GM12873 (cell line): ENCODE measurements at regions not wholly inside any gene's neighbourhood (a gene's known extent, or its start where the extent isn't known, plus 50 kb on each side); places are given as distances from the start of the nearest gene placed in this dataset.

Source experiments
- CTCF ChIP-seq: IDR thresholded peaks from 2 replicates; pipeline ENCODE4 v1.5.1; 2012; ENCODE audit warnings: low read depth, mild to moderate bottlenecking, moderate library complexity, low read length, control low read depth; ENCODE audit not compliant: insufficient read depth; ENCODE audit errors: missing control alignments

GRCh38 chr14:84084056-84084630, 1445.8 kb upstream of the FLRT2 start:
- TF ChIP-seq CTCF, result no peak

- TF ChIP-seq CTCF, result no peak
Observed at GRCh38 chr14:84085493-84085892, 1444.5 kb upstream of the FLRT2 start.

GRCh38 chr14:84086714-84087113, 1443.2 kb upstream of the FLRT2 start:
- no peak for TF ChIP-seq CTCF

GRCh38 chr14:84087986-84088531, 1441.9 kb upstream of the FLRT2 start:
- no peak for TF ChIP-seq CTCF

GRCh38 chr14:84090837-84091236, 1439.1 kb upstream of the FLRT2 start:
- TF ChIP-seq CTCF, result no peak

- TF ChIP-seq CTCF, result no peak
Observed at GRCh38 chr14:84095681-84096080, 1434.3 kb upstream of the FLRT2 start.

GRCh38 chr14:84098261-84098660, 1431.7 kb upstream of the FLRT2 start:
- TF ChIP-seq CTCF, result no peak
